OCI-LY1 (cell line): ENCODE measurements at regions not wholly inside any gene's neighbourhood (a gene's known extent, or its start where the extent isn't known, plus 50 kb on each side); places are given as distances from the start of the nearest gene placed in this dataset.

Experiments
- H2AFZ ChIP-seq: fragments of 200-600 bp; sonication (generic), shearing (Covaris generic); 2 replicates; pipeline ENCODE4 v1.6.0; 2014; ENCODE audit warnings: antibody characterized with exemption, mild to moderate bottlenecking, low read length
- H3F3A ChIP-seq: fragments of 200-600 bp; sonication (generic), shearing (Covaris generic); 2 replicates; pipeline ENCODE4 v1.6.0; 2014; ENCODE audit warnings: mild to moderate bottlenecking, antibody characterized with exemption, low read length, moderate library complexity; ENCODE audit not compliant: insufficient read depth
- H3K27ac ChIP-seq: fragments of 200-600 bp; sonication (generic); 2 replicates; pipeline ENCODE4 v1.5.1; 2014; ENCODE audit warnings: low read length, mixed run types, mild to moderate bottlenecking, low read depth; ENCODE audit not compliant: poor library complexity, severe bottlenecking
- H3K27me3 ChIP-seq: fragments of 200-600 bp; sonication (generic); 2 replicates; pipeline ENCODE4 v1.6.0; 2014; ENCODE audit warnings: antibody characterized with exemption, mild to moderate bottlenecking, low read length, moderate library complexity; ENCODE audit not compliant: insufficient read depth
- H3K36me3 ChIP-seq: fragments of 200-600 bp; sonication (generic); 2 replicates; pipeline ENCODE4 v1.6.1; 2014; ENCODE audit warnings: mild to moderate bottlenecking, antibody characterized with exemption, low read length, moderate library complexity, mixed read lengths; ENCODE audit not compliant: insufficient read depth
- H3K4me1 ChIP-seq: fragments of 200-600 bp; sonication (generic); 2 replicates; pipeline ENCODE4 v1.5.1; 2014; ENCODE audit warnings: mild to moderate bottlenecking, low read length, moderate library complexity; ENCODE audit not compliant: insufficient read depth, severe bottlenecking
- H3K4me2 ChIP-seq: fragments of 200-600 bp; sonication (generic), shearing (Covaris generic); 2 replicates; pipeline ENCODE4 v1.6.1; 2014; ENCODE audit warnings: low read length
- H3K4me3 ChIP-seq: fragments of 200-600 bp; sonication (generic); 2 replicates; pipeline ENCODE4 v1.5.1; 2014; ENCODE audit warnings: low read length, low read depth, mild to moderate bottlenecking, mixed read lengths; ENCODE audit not compliant: poor library complexity, severe bottlenecking
- H3K79me2 ChIP-seq: fragments of 200-600 bp; shearing (Covaris generic); 2 replicates; pipeline ENCODE4 v1.6.1; 2016; ENCODE audit warnings: mixed run types, low read length, mixed read lengths; ENCODE audit not compliant: insufficient read depth
- H3K9ac ChIP-seq: fragments of 200-600 bp; sonication (generic), shearing (Covaris generic); 2 replicates; pipeline ENCODE4 v1.6.1; 2014; ENCODE audit warnings: mild to moderate bottlenecking, low read length, mixed read lengths
- H3K9me2 ChIP-seq: fragments of 200-600 bp; sonication (generic), shearing (Covaris generic); 2 replicates; pipeline ENCODE4 v1.6.1; 2014; ENCODE audit warnings: low read depth, mild to moderate bottlenecking, low read length, mixed read lengths
- H3K9me3 ChIP-seq: fragments of 200-600 bp; shearing (Covaris generic); 2 replicates; pipeline ENCODE4 v1.6.1; 2014; ENCODE audit warnings: low read length, mixed read lengths
- H4K20me1 ChIP-seq: fragments of 200-600 bp; sonication (generic), shearing (Covaris generic); 2 replicates; pipeline ENCODE4 v1.6.0; 2016; ENCODE audit warnings: mild to moderate bottlenecking, low read length; ENCODE audit not compliant: insufficient read depth
- CTCF ChIP-seq: fragments of 200-600 bp; sonication (generic), shearing (Covaris generic); IDR thresholded peaks from 2 replicates; pipeline ENCODE4 v1.5.1; 2017; ENCODE audit warnings: mild to moderate bottlenecking, antibody characterized with exemption, low read length, moderate library complexity, mixed read lengths
- EZH2 ChIP-seq: fragments of 200-600 bp; sonication (generic), shearing (Covaris generic); IDR thresholded peaks from 2 replicates; pipeline ENCODE4 v1.8.0; 2017; ENCODE audit warnings: borderline replicate concordance, mixed run types, mild to moderate bottlenecking, antibody characterized with exemption, low read length, moderate library complexity, mixed read lengths

- Histone ChIP-seq H2AFZ (no peak overlapping the region), H3K27ac (no peak overlapping the region), H3K4me2 (no peak overlapping the region), H3F3A (no peaks in the 10 kb centered on the region), H3K4me1 (no peaks in the 10 kb centered on the region), H3K9ac (no peak overlapping the region), H3K36me3 (no peaks in the 10 kb centered on the region), H4K20me1 (no peaks in the 10 kb centered on the region), H3K4me3 (no peak overlapping the region), H3K27me3 (no peaks in the 10 kb centered on the region), H3K9me3 (no peaks in the 10 kb centered on the region), H3K79me2 (no peaks in the 10 kb centered on the region), H3K9me2 (no peaks in the 10 kb centered on the region)
- no peak for TF ChIP-seq CTCF
- TF ChIP-seq EZH2 = no peak
Measured at GRCh38 chr11:28461846-28462245, 353.7 kb downstream of the METTL15 start.

GRCh38 chr11:28461338-28461737 is 353.1 kb downstream of the METTL15 start:
- H4K20me1 ChIP-seq = no peaks in the 10 kb centered on the region
- H3K4me1 ChIP-seq = no peaks in the 10 kb centered on the region
- no peaks in the 10 kb centered on the region for H3K9me3 ChIP-seq
- no peak overlapping the region for H3K4me3 ChIP-seq
- no peak overlapping the region for H3K27ac ChIP-seq
- TF ChIP-seq CTCF (no peak), EZH2 (no peak)
- no peaks in the 10 kb centered on the region for H3F3A ChIP-seq
- no peaks in the 10 kb centered on the region for H3K27me3 ChIP-seq
- no peak overlapping the region for H3K4me2 ChIP-seq
- H3K36me3 ChIP-seq = no peaks in the 10 kb centered on the region
- no peaks in the 10 kb centered on the region for H3K9me2 ChIP-seq
- no peak overlapping the region for H3K9ac ChIP-seq
- H3K79me2 ChIP-seq = no peaks in the 10 kb centered on the region
- H2AFZ ChIP-seq = no peak overlapping the region

GRCh38 chr11:28460348-28460747 is 352.2 kb downstream of the METTL15 start:
- Histone ChIP-seq H3K27ac (no peak overlapping the region), H2AFZ (no peak overlapping the region), H3K9me3 (no peaks in the 10 kb centered on the region), H3K9me2 (no peaks in the 10 kb centered on the region), H3K27me3 (no peaks in the 10 kb centered on the region), H3F3A (no peaks in the 10 kb centered on the region), H4K20me1 (no peaks in the 10 kb centered on the region), H3K9ac (no peak overlapping the region), H3K79me2 (no peaks in the 10 kb centered on the region), H3K4me2 (no peak overlapping the region), H3K36me3 (no peaks in the 10 kb centered on the region), H3K4me3 (no peak overlapping the region), H3K4me1 (no peaks in the 10 kb centered on the region)
- no peak for TF ChIP-seq CTCF
- no peak for TF ChIP-seq EZH2
